HCT116 (cell line): ENCODE measurements at regions not wholly inside any gene's neighbourhood (a gene's known extent, or its start where the extent isn't known, plus 50 kb on each side); places are given as distances from the start of the nearest gene placed in this dataset.

Experiments used
- ATAC-seq: fragments of 200-7000 bp; cut with Tn5 transposase; 2 replicates; pipeline ENCODE4 v1.9.1; 2020; ENCODE audit warnings: mild to moderate bottlenecking, moderate library complexity
- BruUV-seq: library from RNA; stranded (reverse); fragments of 400-500 nt; replicated peaks from 2 replicates; lab custom pipeline; 2021; lab: Mats Ljungman, UMichigan
- CTCF ChIA-PET: fragments of 300-600 bp; sonication (Branson Sonifier 250); formaldehyde crosslinking; loops from one replicate; lab custom pipeline; 2021; ENCODE audit warnings: antibody characterized with exemption; lab: Charles Lee
- POLR2A ChIA-PET: fragments of 300-600, 350-600 bp; sonication (Branson Sonifier 250); formaldehyde crosslinking; loops from one replicate; lab custom pipeline; 2021; ENCODE audit warnings: antibody characterized with exemption; lab: Charles Lee
- RAD21 ChIA-PET, 2 experiments: fragments of 300-600 bp; sonication (Branson Sonifier 250); formaldehyde crosslinking; loops; one replicate each; lab custom pipeline; 2023; ENCODE audit warnings: low total read pairs in 2 of 2; ENCODE audit not compliant: uncharacterized antibody in 2 of 2, unreplicated experiment in 2 of 2, low non-redundant PET in 1 of 2; lab: Charles Lee
- DNase-seq: peaks from one replicate; pipeline ENCODE4 v3.0.0-alpha.2; 2010; ENCODE audit warnings: low read depth, low spot score
- H2AFZ ChIP-seq: fragments of 200-600 bp; shearing (Covaris generic), sonication (generic); 2 replicates; pipeline ENCODE4 v1.6.1; 2017; ENCODE audit warnings: low read depth, mixed run types, mixed read lengths, antibody characterized with exemption, low read length; ENCODE audit not compliant: poor library complexity, severe bottlenecking
- H3K27ac ChIP-seq: 2 replicates; pipeline ENCODE4 v1.5.1; 2012; ENCODE audit warnings: low read depth, low read length
- H3K27me3 ChIP-seq: fragments of 200-600 bp; sonication (generic); 2 replicates; pipeline ENCODE4 v1.6.1; 2016; ENCODE audit warnings: mixed run types, low read length, mixed read lengths; ENCODE audit not compliant: insufficient read depth
- H3K36me3 ChIP-seq, 2 experiments: fragments of 200-500 bp in 1 of 2; fragments of 200-600 bp in 1 of 2; sonication (Bioruptor generic) in 1 of 2; sonication (generic) in 1 of 2; 2 replicates each; pipeline versions ENCODE4 v1.5.1 to v1.6.1; 2014 to 2016; ENCODE audit warnings: low read length in 2 of 2, inconsistent platforms in 1 of 2, mixed read lengths in 1 of 2, mixed run types in 1 of 2; ENCODE audit not compliant: insufficient read depth in 2 of 2, control insufficient read depth in 1 of 2
- H3K4me1 ChIP-seq, 2 experiments: fragments of 200-600 bp in 1 of 2; sonication (generic) in 1 of 2; 2 replicates each; pipeline versions ENCODE4 v1.5.1 to v1.6.1; 2012 to 2017; ENCODE audit warnings: low read length in 2 of 2, inconsistent platforms in 1 of 2, mild to moderate bottlenecking in 1 of 2, mixed read lengths in 1 of 2, mixed run types in 1 of 2, moderate library complexity in 1 of 2; ENCODE audit not compliant: insufficient read depth in 2 of 2, control insufficient read depth in 1 of 2
- H3K4me2 ChIP-seq: fragments of 200-600 bp; sonication (generic); 2 replicates; pipeline ENCODE4 v1.6.1; 2017; ENCODE audit warnings: mixed run types, low read length, mixed read lengths
- H3K4me3 ChIP-seq, 2 experiments: fragments of 200-600 bp in 1 of 2; sonication (generic) in 1 of 2; replicated peaks in 1 of 2; 2 replicates each; pipeline ENCODE4 v1.5.1; 2011 to 2016; ENCODE audit warnings: low read length in 2 of 2, control low read depth in 1 of 2, low read depth in 1 of 2, mild to moderate bottlenecking in 1 of 2, mixed read lengths in 1 of 2, mixed run types in 1 of 2
- H3K79me2 ChIP-seq: fragments of 200-600 bp; sonication (generic); 2 replicates; pipeline ENCODE4 v1.6.1; 2017; ENCODE audit warnings: mild to moderate bottlenecking, mixed run types, low read length, moderate library complexity, mixed read lengths; ENCODE audit not compliant: insufficient read depth
- H3K9ac ChIP-seq: fragments of 200-600 bp; sonication (generic); 2 replicates; pipeline ENCODE4 v1.6.1; 2016; ENCODE audit warnings: low read length, mixed read lengths
- H3K9me2 ChIP-seq: fragments of 200-600 bp; sonication (generic), shearing (Covaris generic); 2 replicates; pipeline ENCODE4 v1.6.1; 2017; ENCODE audit warnings: mixed run types, mild to moderate bottlenecking, moderate library complexity; ENCODE audit not compliant: insufficient read depth
- H3K9me3 ChIP-seq, 2 experiments: fragments of 200-500 bp in 1 of 2; fragments of 200-600 bp in 1 of 2; sonication (Bioruptor generic) in 1 of 2; sonication (generic) in 1 of 2; 2 replicates each; pipeline ENCODE4 v1.6.1; 2014 to 2017; ENCODE audit warnings: low read length in 2 of 2, mixed read lengths in 2 of 2, inconsistent platforms in 1 of 2, low read depth in 1 of 2, mild to moderate bottlenecking in 1 of 2, mixed run types in 1 of 2, moderate library complexity in 1 of 2; ENCODE audit not compliant: control insufficient read depth in 1 of 2, insufficient read depth in 1 of 2
- H4K20me1 ChIP-seq: fragments of 200-600 bp; sonication (generic), shearing (Covaris generic); 2 replicates; pipeline ENCODE4 v1.6.1; 2017; ENCODE audit warnings: mixed run types, mild to moderate bottlenecking, moderate library complexity; ENCODE audit not compliant: insufficient read depth
- ATF3 ChIP-seq: IDR thresholded peaks from 2 replicates; pipeline ENCODE4 v1.6.1; 2012
- CBX3 ChIP-seq: IDR thresholded peaks from 2 replicates; pipeline ENCODE4 v1.6.1; 2012; ENCODE audit warnings: low read depth
- CEBPB ChIP-seq: IDR thresholded peaks from 2 replicates; pipeline ENCODE4 v1.6.1; 2012; ENCODE audit warnings: low read depth
- CTCF ChIP-seq, 3 experiments: fragments of 200-600 bp in 1 of 3; sonication (generic) in 1 of 3; IDR thresholded peaks in 2 of 3; conservative IDR thresholded peaks in 1 of 3; 2 replicates each; pipeline ENCODE4 v1.5.1; 2012 to 2017; ENCODE audit warnings: low read depth in 2 of 3, low read length in 2 of 3, antibody characterized with exemption in 1 of 3, borderline replicate concordance in 1 of 3, control low read depth in 1 of 3, mild to moderate bottlenecking in 1 of 3, mixed read lengths in 1 of 3, mixed run types in 1 of 3, moderate library complexity in 1 of 3; ENCODE audit not compliant: insufficient read depth in 1 of 3
- EGR1 ChIP-seq: IDR thresholded peaks from 2 replicates; pipeline ENCODE4 v1.6.1; 2012; ENCODE audit warnings: low read depth
- ELF1 ChIP-seq: IDR thresholded peaks from 2 replicates; pipeline ENCODE4 v1.6.1; 2012; ENCODE audit warnings: low read depth, borderline replicate concordance
- EZH2 ChIP-seq: fragments of 200-600 bp; sonication (generic); IDR thresholded peaks from 2 replicates; pipeline ENCODE4 v1.6.1; 2017; ENCODE audit warnings: antibody characterized with exemption, mixed run types
- EZH2phosphoT487 ChIP-seq: fragments of 200-600 bp; IDR thresholded peaks from 2 replicates; pipeline ENCODE4 v1.6.1; 2018; ENCODE audit warnings: antibody characterized with exemption, borderline replicate concordance
- JUND ChIP-seq: IDR thresholded peaks from 2 replicates; pipeline ENCODE4 v1.6.1; 2012
- POLR2A ChIP-seq: IDR thresholded peaks from 2 replicates; pipeline ENCODE4 v1.7.0; 2011; ENCODE audit warnings: borderline replicate concordance; ENCODE audit not compliant: insufficient read depth, insufficient read length; ENCODE audit errors: extremely low read depth
- POLR2AphosphoS5 ChIP-seq: IDR thresholded peaks from 2 replicates; pipeline ENCODE4 v1.6.1; 2011; ENCODE audit warnings: mild to moderate bottlenecking, low read depth, low read length, moderate library complexity
- RAD21 ChIP-seq: IDR thresholded peaks from 2 replicates; pipeline ENCODE4 v1.6.1; 2012; ENCODE audit warnings: low read depth, mild to moderate bottlenecking
- REST ChIP-seq: IDR thresholded peaks from 2 replicates; pipeline ENCODE4 v1.6.1; 2012; ENCODE audit warnings: low read depth
- SRF ChIP-seq: IDR thresholded peaks from 2 replicates; pipeline ENCODE4 v1.6.1; 2012; ENCODE audit warnings: low read depth
- YY1 ChIP-seq: IDR thresholded peaks from 2 replicates; pipeline ENCODE4 v1.6.1; 2011; ENCODE audit warnings: low read length, low read depth, moderate library complexity, mild to moderate bottlenecking; ENCODE audit not compliant: insufficient replicate concordance; ENCODE audit errors: extremely low read depth
- intact Hi-C: fragments of 100-400 bp; cut with micrococcal nuclease; formaldehyde crosslinking; loops from 2 replicates; pipeline ENCODE4 v1.10.0; 2022

GRCh38 chr12:98073610-98074009 lies 441.8 kb upstream of the TMPO start:
- Histone ChIP-seq H4K20me1 (no peaks in the 10 kb centered on the region), H3K27ac (no peak overlapping the region), H2AFZ (no peak overlapping the region), H3K4me1 (no peaks in the 10 kb centered on the region), H3K4me2 (no peak overlapping the region), H3K36me3 (no peaks in the 10 kb centered on the region), H3K79me2 (no peaks in the 10 kb centered on the region), H3K27me3 (peaks cover 3% of the 10 kb centered on the region; the same call in 1 of the 2 replicates), H3K9me2 (no peaks in the 10 kb centered on the region), H3K4me3 (no peak overlapping the region), H3K9me3 (no peaks in the 10 kb centered on the region), H3K9ac (no peak overlapping the region)
- TF ChIP-seq ELF1 (no peak), EZH2 (no peak)
- intact Hi-C loops, result no loop called here
- ATAC-seq (no peak), DNase-seq (no peak)
- CTCF ChIA-PET, result no interaction called here
- BruUV-seq, result no TSS peak
- RAD21 ChIA-PET, result no interaction called here
- POLR2A ChIA-PET, result no interaction called here

- POLR2A ChIA-PET, result no interaction called here
- no TSS peak for BruUV-seq
- ATAC-seq (no peak), DNase-seq (no peak)
- H4K20me1 ChIP-seq, result no peaks in the 10 kb centered on the region
- H2AFZ ChIP-seq, result no peak overlapping the region
- H3K4me1 ChIP-seq, result no peaks in the 10 kb centered on the region
- intact Hi-C loops, result no loop called here
- no peak overlapping the region for H3K27ac ChIP-seq
- no peak overlapping the region for H3K9ac ChIP-seq
- TF ChIP-seq SRF (no peak), POLR2AphosphoS5 (no peak), POLR2A (no peak), EZH2phosphoT487 (no peak), CEBPB (no peak), EGR1 (no peak), CTCF (IDR thresholded peaks at IDR 0.05 in 2 of 3, conservative IDR thresholded peaks at IDR 0.05 in 1 of 3; ENCODE audit: borderline replicate concordance in 1 of 3, insufficient read depth in 1 of 3, low read depth in 2 of 3, low read length in 2 of 3) (no peak), ATF3 (no peak), RAD21 (no peak), CBX3 (no peak), YY1 (no peak), JUND (no peak), ELF1 (no peak), REST (no peak), EZH2 (no peak)
- H3K36me3 ChIP-seq, result no peaks in the 10 kb centered on the region
- no peaks in the 10 kb centered on the region for H3K9me3 ChIP-seq
- no peaks in the 10 kb centered on the region for H3K79me2 ChIP-seq
- H3K4me3 ChIP-seq, result no peak overlapping the region
- RAD21 ChIA-PET, result no interaction called here
- H3K9me2 ChIP-seq, result no peaks in the 10 kb centered on the region
- H3K27me3 ChIP-seq, result peaks cover 3% of the 10 kb centered on the region; the same call in 1 of the 2 replicates
- CTCF ChIA-PET, result no interaction called here
- no peak overlapping the region for H3K4me2 ChIP-seq
Observed at GRCh38 chr12:98074286-98074685, 441.1 kb upstream of the TMPO start.
